GM18861 (cell line): ENCODE measurements at regions not wholly inside any gene's neighbourhood (a gene's known extent, or its start where the extent isn't known, plus 50 kb on each side); places are given as distances from the start of the nearest gene placed in this dataset.
"Not testable (repeated sequence)": the region's sequence is repeated elsewhere in the genome, so short reads cannot be mapped to it uniquely, and the experiment has no call there.

Experiments
- ATAC-seq: cut with Tn5 transposase; IDR thresholded peaks from one replicate; pipeline ENCODE4 v1.9.1; 2021; ENCODE audit not compliant: unreplicated experiment

DNA sequence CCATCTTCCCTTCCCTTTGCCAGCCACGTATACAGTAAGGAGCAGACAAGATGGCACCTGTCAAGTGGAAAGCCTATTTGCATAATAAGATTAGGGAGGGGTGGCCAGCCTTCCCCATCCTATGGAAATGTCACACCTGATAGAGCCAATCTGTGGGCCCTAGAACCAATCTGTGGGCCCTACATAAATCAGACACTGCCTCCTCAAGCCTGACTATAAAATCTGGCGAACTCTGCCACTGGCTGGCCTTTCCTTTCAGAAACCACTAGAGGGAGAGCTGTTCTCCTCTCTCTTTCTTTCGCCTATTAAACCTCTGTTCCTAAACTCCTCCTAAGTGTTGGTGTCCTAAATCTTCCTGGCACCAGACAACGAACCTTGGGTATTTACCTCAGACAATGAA is 231.5 kb upstream of the KLHL1 start:
- no peak for ATAC-seq

DNA sequence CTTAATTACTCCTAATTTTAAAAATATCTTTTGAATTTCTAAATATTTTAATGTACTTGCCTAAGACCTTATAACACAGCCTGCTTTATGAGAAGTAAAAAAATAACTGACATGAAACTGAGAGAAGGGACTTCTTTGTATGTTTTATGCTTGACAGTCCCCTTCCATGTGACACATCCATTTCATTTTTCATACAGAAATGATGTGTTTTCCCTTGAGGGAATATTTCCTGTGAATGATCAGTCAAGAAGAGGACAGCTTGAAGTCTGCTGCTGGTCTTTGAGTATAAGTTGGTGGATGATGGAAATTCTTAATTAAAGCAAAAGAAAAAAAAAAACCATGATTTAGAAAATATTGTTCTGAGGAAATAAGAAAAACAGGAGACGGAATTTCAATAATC is 230.4 kb upstream of the KLHL1 start:
- no peak for ATAC-seq

DNA sequence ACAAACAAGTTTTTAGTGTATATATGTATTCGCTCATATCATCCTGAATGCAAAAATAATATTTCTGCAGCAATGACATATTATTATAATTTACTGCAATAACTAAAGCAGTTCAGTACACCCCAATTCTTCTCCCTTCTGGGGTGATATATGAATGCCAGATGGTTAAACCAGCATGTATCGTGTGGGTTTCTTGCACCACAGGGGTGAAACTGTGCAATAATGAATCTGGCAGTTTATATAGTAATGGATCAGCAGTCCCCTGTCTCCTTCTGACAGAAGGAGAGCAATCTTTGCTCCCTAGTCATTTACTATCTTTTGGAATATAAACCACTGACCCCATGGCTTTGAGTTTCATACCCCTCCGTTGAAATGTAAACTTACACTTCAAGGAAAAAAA is 228.6 kb upstream of the KLHL1 start:
- no peak for ATAC-seq

DNA sequence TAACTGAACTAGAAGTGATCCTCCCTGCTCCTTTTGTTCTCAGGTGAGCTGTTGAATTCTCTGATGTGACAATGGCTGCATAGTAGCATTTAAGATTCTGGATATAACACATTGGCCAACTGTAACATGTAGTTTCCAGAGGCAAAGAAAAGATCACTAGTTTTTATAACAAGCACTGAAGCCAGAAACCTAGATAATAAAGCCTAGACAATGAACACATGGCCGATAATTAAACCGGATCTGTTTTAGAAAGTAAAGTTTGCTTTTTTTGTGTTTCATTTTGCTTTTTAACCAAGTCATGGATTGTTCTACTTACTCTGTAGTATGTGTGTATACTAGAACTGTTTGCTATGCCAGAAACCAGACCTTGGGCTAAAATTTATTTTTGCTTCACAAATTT is 225.5 kb upstream of the KLHL1 start:
- ATAC-seq, result no peak

DNA sequence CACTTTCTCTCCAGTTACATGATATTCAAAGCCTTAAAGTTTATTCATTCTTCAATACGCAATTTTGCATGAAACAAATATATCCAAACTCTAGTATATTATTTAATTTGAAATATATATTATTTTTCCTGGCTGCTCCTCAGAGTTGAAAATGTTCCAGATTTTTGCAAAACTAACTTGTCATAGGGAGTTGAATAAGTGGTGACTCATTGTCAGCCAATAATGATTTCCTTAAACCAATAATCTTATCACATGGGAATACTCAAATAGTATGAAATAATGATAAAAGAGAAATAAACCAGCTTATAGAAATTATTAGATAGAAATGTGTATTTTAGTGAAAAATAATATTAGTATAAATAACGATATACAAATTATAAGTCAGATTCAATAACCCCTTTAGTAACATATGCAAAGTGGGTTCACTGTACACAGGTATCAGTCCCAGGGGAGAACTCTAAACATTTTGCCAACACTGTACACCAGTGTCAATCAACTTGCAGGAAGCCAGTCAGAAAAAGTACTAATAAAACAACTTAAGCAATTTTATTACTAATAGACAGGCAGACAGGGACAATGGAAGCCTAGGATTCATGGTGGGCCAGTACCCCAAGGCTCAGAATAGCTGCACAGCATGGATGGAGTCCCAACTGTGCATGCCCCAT is 222.6 kb upstream of the KLHL1 start:
- no peak for ATAC-seq

DNA sequence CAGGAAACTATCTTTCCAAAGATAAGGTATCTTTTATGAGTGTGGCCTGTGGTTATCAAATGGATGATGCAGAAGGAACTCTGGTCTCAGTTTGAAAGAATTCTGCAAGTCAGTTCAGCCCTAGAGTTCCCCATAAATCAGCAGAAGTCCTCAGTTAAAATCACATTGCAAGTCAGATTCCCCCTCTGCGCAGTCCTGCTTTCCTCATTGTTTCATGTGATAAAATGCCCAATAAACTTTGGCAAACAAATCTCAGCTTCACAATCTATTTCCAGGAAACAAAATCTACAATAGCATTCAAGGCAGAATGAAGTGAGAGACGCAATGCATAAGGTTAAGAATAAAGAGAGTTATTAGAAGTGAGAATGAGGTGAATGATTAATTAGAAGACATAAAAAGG is 216.3 kb upstream of the KLHL1 start:
- ATAC-seq, result no peak

DNA sequence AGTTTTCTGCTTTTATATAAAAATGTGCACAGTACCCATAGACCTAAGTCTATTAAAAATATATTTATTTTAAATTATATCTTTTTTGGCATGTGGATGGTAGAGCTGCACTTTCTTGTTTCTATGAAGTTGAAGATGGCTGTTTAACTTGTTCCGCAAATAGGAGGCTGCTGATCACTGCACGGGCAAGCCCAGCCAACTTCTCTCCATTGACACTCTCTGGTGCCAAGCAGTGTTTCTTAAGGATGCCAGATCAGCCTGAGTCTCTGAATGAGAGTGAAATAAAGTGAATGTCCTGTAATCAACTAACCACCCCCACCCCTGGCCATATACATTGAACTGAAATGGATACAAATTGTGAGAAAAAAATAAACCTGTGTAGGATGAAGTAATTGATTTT is 202.9 kb upstream of the KLHL1 start:
- ATAC-seq, result no peak

DNA sequence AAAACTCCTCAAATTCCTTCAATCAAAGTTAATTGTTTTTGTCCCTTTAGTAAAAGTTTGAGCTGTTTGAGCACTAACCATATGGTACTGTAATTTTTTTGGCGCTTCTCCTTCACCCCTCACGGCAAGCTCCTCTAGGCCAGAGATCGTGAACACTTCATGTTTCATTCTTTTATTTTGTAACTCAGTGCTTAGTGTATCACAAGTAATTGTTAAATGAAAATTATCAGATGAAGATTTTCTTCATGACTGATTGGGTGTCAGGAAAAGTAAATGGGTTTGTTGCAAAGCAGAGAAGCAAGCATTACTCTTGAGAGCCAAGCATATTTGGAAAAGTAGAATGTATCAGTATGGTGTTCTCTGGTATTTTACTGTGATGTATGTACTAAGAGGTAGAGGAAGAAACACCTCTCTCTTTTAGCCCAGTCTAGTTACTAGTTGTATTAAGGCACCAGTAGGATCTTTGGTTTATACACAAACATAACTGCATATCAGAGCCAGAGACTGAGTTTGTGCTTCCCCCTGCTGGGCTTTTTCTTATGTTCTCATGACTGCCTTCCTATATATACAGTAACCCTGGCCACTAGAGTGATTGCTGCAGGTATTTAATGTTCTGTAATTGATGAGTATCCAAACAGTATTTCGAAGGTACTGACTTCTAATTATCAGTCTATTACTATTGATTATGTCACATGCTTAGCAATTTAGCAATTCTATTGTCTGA is 202.3 kb upstream of the KLHL1 start:
- ATAC-seq, result no peak

DNA sequence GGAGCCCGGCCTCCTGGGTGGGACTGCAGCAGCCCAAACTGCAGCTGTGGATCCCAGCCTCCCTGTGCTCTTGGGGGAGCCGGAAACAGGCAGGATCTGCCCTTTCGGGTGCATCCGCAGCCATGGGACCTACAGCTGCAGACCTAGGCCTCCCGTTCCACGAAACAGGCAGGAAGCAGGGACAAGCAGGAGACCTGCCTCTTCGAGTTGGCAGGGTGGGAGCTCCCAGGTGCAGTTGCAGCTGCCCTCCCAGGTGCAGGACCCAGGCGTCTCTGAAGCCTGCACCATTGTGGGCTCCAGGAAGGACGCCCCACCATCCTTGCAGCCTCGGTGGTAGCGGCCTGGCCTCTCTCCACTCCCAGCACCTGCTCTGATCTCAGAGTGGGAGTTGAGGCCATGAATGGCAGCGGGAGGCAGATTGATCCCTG is 189.0 kb upstream of the KLHL1 start:
- ATAC-seq, result no peak

DNA sequence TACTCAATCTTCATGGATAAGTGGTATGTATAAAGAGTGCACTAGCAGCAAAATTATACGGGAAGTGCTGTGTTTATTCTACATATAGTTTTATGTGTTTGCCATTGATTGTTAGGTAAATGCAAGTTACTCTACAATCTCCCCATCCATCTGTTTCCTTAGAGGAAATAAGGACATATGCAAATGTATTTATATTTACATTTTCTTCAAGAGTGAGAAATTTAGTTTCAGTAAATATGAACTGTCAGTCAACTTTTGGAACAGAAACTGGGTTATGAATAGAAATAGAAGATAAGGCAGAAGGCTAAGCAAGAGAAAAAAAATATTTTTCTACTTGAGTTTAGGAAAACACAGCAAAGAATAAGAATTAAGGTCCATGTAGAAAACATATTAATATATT is 176.1 kb upstream of the KLHL1 start:
- ATAC-seq, result no peak

DNA sequence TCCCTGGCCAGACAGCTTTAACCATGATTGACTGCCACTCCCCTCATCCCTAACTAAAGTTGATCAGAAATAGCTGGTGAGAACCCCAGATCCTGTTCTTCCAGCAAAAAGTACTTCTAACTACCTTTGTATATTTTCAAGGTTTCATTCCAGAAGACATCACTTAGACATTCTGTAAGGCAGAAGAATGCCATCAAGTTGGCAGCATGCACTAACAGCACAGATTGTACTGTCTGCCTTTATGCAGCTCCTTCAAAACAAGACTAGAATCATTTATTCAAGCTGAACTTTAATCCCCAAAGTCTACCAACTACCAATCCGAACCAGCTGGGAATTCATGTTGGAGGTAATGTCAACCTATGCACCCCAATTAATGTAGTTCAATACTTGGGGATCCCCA is 167.6 kb upstream of the KLHL1 start:
- no peak for ATAC-seq

DNA sequence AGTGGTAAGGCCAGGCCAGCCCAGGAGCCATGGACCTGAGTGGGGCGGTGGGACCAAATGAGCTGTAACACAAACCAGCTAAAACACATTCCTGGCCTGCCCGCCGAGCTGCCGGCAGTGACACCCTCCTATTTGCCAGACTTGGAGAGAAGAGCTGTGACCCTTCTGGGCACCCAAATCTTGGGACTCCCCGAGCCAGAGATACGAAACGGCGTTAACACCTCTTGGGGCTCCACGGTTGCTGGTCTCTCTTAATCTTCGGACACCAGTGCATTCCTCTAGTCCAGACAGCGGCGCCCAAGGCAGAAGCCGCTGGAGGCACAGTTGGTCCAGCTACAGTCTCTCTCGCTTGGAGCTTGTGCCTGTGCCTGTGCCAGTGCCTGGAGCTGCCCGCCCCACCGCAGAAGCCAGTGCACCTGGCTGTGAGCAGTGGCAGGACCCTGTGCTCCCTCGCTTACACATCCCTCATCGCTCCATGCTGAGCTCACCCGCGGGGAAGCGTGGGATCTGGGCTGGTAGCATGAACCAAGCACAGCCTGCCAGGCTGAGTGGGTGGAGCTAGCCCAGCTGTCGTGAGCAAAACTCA is 147.2 kb upstream of the KLHL1 start:
- no peak for ATAC-seq

DNA sequence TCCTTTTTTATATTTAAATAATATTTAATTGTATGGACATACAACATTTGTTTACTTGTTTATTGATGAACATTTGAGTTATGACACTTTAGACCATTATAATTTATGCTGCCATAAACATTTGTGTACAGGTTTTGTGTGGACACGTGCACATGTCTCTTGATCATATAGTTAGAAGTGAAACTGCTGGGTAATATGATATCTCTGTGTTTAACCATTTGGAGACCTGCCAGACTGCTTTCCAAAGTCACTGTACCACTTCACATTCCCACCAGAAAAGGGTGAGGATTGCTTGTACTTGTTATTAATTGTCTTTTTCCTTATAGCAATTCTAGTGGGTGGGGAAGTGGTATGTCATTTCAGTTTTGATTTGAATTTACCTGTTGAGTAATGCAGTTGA is 145.6 kb upstream of the KLHL1 start:
- ATAC-seq, result no peak

DNA sequence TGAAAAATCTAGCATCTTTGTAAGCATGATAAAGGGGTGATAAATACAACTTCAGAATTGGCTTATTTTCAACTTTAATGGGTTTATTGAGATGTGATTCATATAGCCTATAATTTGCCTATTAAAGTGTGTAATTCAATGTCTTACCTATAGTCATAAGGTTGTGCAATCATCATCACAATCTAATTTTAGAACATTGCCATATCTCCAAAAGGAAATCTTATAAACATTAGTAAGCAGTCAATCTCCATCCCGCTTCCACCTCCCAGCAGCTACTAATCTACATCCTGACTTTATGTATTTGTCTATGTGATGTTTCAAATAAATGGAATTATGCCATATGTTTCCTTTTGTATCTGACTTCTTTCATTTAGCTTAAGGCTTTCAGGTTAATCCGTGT is 145.2 kb upstream of the KLHL1 start:
- ATAC-seq, result no peak

DNA sequence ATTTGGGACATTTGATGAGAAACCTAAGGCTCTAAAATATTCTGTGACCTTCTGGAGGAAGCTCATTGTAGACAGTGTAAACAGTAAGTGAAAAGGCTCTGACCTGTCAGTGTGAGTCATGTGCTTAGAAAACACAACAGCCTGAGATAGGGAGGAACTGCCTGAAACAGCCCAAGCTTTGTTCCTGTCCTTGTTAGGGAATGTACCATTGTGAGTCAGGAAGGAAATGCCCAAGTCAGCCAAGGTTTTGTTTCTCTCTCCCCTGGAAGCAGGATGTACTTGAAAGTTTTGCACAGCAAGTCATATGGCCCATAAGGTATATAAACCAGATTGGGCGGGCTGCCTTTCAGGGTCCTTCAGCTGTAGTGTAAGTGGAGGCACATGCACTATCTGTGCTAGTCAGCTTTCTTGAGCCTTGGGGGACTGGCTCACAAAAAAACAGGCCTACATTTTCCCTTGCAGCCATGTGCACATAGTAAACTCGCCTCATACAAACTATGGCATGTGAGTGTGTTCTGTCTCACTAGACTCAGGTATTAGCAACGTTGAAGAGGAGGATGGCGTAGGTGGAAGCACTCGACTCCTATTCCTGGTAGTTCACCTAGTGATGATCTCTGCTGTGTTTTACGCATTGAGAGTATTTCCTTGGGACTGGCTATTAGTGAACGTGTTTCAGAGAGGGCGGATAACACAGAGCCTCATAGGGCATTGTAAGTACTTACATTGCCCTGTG is 141.2 kb upstream of the KLHL1 start:
- no peak for ATAC-seq

DNA sequence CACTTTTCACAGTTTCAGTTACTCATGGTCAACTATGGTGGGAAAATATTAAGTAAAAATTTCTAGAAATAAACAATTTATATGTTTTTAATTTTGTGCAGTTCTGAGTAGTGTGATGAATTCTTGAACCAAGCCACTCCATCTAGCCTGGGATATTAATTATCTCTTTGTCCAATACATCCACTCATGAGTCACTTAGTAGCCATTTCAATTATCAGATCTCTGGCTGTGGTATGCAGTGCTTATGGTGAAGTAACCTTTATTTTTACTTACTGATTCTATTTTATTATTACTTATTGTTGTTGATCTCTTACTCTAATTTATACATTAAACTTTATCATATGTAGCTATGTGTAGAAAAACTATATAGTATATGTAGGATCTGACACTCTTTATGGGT is 128.9 kb upstream of the KLHL1 start:
- ATAC-seq, result no peak

DNA sequence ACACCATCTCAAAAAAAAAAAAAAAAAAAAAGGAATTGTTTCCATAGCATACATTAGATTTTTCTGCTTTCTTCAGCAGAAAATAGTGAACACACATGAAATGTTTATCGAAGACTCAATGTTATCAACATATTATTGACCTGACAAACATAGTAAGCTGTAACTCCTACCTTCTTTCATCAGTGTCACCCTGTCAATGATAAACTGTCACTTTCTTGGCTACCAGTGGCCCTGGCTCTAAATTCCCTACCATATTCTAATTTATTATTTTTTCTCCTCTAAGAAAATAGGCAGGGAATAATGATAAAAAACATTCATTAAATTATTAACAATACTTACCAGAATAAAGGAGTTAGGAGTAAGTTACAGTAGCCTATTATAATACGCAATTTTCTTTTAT is 127.3 kb upstream of the KLHL1 start:
- no peak for ATAC-seq

DNA sequence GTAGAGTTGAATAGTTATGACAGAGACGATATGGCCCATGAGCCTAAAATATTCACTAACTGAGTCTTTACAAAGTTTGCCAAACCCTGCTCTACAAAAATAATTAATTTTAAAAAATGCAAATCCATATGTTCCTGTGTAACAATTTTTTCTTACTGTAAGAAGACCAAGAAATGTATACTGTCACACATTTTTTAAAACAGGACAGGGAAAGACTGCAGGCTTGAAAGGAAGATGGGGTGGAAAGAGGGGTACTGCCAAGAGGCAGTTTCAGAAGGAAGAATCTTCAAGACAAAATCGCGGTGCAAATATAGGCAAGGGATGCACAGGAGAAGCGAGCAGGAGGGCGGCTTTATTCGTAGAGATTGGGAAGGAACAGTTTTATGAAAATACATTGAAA is 115.7 kb upstream of the KLHL1 start:
- ATAC-seq, result no peak

DNA sequence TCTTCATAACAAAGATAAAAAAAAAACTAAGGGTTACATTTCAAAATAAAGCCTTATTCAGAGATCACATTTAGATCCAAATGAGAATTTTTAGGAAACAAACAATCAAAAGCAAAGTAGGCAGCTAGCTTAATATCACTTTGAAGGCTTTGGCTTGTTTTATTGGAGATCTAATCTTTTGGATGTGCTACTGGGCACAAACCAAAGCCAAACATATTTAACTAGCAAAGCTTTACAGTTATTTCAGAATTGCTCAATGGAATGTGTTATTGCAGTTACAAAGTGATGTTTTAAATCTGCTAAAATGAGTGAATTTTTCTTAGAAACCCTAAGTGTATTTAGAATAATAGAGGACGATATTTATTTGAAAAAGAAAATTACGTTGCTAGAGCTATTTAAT is 114.7 kb upstream of the KLHL1 start:
- no peak for ATAC-seq

DNA sequence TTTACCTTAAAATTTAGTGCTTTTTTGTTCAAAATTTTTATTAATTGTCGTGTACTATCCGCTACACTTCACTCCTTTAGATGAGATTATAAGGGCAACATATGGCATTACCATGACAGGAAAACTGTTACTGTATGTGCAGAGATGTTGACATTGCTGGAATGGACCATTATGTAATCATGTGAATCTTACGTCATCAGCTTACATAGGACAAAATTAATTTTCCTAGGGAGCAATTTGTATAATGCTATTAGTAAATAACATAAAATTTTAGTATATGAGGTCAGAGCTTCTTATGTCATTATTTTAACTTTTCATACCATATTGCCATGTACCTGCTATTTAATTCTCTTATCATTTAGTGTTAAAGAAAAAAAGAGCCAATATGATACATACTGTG is 110.4 kb upstream of the KLHL1 start:
- no peak for ATAC-seq

DNA sequence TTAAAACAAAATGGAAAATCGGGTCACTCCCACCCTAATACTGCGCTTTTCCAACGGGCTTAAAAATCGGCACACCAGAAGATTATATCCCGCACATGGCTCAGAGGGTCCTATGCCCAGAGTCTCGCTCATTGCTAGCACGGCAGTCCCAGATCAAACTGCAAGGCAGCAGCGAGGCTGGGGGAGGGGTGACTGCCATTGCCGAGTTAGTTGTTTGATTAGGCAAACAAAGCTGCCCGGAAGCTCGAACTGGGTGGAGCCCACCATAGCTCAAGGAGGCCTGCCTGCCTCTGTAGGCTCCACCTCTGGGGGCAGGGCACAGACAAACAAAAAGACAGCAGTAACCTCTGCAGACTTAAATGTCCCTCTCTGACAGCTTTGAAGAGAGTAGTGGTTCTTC is 100.7 kb upstream of the KLHL1 start:
- ATAC-seq, result not testable (repeated sequence)

DNA sequence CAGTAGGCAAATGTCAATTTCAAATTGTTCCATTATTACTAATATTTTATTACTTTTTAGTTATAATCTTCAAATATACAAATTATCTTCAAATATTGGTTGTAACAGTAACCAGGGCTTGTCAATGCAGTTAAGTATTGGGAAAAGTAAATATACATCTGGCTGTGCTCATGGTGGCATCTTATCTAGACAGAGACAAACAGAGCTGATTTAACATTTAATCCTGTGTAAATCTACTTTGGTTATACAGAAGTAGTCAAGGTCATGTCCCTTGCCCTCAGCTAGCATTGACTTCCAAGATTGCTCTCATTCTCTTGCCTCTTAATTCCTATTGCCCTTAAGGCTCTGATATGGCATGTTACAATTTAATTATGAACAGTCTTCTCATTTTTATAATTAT is 98.4 kb upstream of the KLHL1 start:
- no peak for ATAC-seq
